SK-N-SH (cell line): ENCODE measurements at regions not wholly inside any gene's neighbourhood (a gene's known extent, or its start where the extent isn't known, plus 50 kb on each side); places are given as distances from the start of the nearest gene placed in this dataset.

Experiments used
- CTCF ChIA-PET: fragments of 300-600, 350-600 bp; formaldehyde crosslinking; extraction: SDS; loops from one replicate; lab custom pipeline; 2021; lab: Yijun Ruan, JAX
- POLR2A ChIA-PET: fragments of 350-600 bp; sonication (Branson Sonifier 250); formaldehyde crosslinking; extraction: SDS; loops from one replicate; lab custom pipeline; 2020; ENCODE audit warnings: antibody characterized with exemption, inconsistent platforms; lab: Yijun Ruan, JAX
- DNase-seq: peaks from one replicate; pipeline ENCODE4 v3.0.0; 2012
- H2AFZ ChIP-seq: fragments of 200-600 bp; sonication (generic); 2 replicates; pipeline ENCODE4 v1.8.1; 2016; ENCODE audit warnings: antibody characterized with exemption, mild to moderate bottlenecking, low read depth
- H3F3A ChIP-seq: fragments of 200-600 bp; sonication (generic); replicated peaks from 2 replicates; pipeline ENCODE3; 2016; ENCODE audit warnings: antibody characterized with exemption, mild to moderate bottlenecking; ENCODE audit not compliant: insufficient read depth
- H3K27ac ChIP-seq, 2 experiments: fragments of 200-500 bp in 1 of 2; fragments of 200-600 bp in 1 of 2; sonication (Bioruptor generic) in 1 of 2; sonication (generic), shearing (Covaris generic) in 1 of 2; 2 replicates each; pipeline versions ENCODE4 v1.5.1 to v1.6.1; 2014 to 2016; ENCODE audit warnings: low read depth in 2 of 2, inconsistent platforms in 1 of 2, low read length in 1 of 2, mild to moderate bottlenecking in 1 of 2, mixed read lengths in 1 of 2
- H3K27me3 ChIP-seq: fragments of 200-600 bp; sonication (generic), shearing (Covaris generic); 2 replicates; pipeline ENCODE4 v1.6.1; 2016; ENCODE audit warnings: mixed run types; ENCODE audit not compliant: insufficient read depth
- H3K36me3 ChIP-seq, 2 experiments: fragments of 200-500 bp in 1 of 2; fragments of 200-600 bp in 1 of 2; sonication (Bioruptor generic) in 1 of 2; sonication (generic) in 1 of 2; replicated peaks in 1 of 2; 2 replicates each; pipeline versions ENCODE3 to v1.5.1; 2014 to 2016; ENCODE audit warnings: low read length in 1 of 2, mild to moderate bottlenecking in 1 of 2; ENCODE audit not compliant: insufficient read depth in 2 of 2, control insufficient read depth in 1 of 2
- H3K4me1 ChIP-seq, 2 experiments: fragments of 200-500 bp in 1 of 2; fragments of 200-600 bp in 1 of 2; sonication (Bioruptor generic) in 1 of 2; sonication (generic), shearing (Covaris generic) in 1 of 2; 2 replicates each; pipeline versions ENCODE4 v1.5.1 to v1.6.1; 2014 to 2016; ENCODE audit warnings: low read depth in 1 of 2, low read length in 1 of 2, mixed run types in 1 of 2; ENCODE audit not compliant: insufficient read depth in 2 of 2, control insufficient read depth in 1 of 2
- H3K4me2 ChIP-seq: fragments of 200-600 bp; sonication (generic), shearing (Covaris generic); 2 replicates; pipeline ENCODE4 v1.6.1; 2017; ENCODE audit warnings: mixed run types
- H3K4me3 ChIP-seq, 2 experiments: fragments of 200-500 bp in 1 of 2; fragments of 200-600 bp in 1 of 2; sonication (Bioruptor generic) in 1 of 2; sonication (generic), shearing (Covaris generic) in 1 of 2; 2 replicates each; pipeline versions ENCODE4 v1.5.1 to v1.8.1; 2014 to 2016; ENCODE audit warnings: low read depth in 2 of 2, inconsistent platforms in 1 of 2, low read length in 1 of 2, mild to moderate bottlenecking in 1 of 2, mixed read lengths in 1 of 2, moderate library complexity in 1 of 2
- H3K79me2 ChIP-seq: fragments of 200-600 bp; sonication (generic); 2 replicates; pipeline ENCODE4 v1.8.1; 2017; ENCODE audit warnings: mild to moderate bottlenecking; ENCODE audit not compliant: insufficient read depth
- H3K9ac ChIP-seq: fragments of 200-600 bp; sonication (generic); 2 replicates; pipeline ENCODE4 v1.6.1; 2017; ENCODE audit warnings: mixed run types
- H3K9me2 ChIP-seq: fragments of 200-600 bp; sonication (generic); 2 replicates; pipeline ENCODE4 v1.6.1; 2017; ENCODE audit warnings: mixed run types
- H3K9me3 ChIP-seq: fragments of 200-600 bp; sonication (generic); 2 replicates; pipeline ENCODE4 v1.6.1; 2017; ENCODE audit warnings: mixed run types, mild to moderate bottlenecking, moderate library complexity
- H4K20me1 ChIP-seq: fragments of 200-600 bp; sonication (generic); 2 replicates; pipeline ENCODE4 v1.6.1; 2017; ENCODE audit warnings: mild to moderate bottlenecking, mixed run types; ENCODE audit not compliant: insufficient read depth
- CTCF ChIP-seq: fragments of 200-600 bp; sonication (generic); IDR thresholded peaks from 2 replicates; pipeline ENCODE4 v1.6.1; 2017; ENCODE audit warnings: antibody characterized with exemption, mild to moderate bottlenecking, moderate library complexity
- ELF1 ChIP-seq: IDR thresholded peaks from 2 replicates; pipeline ENCODE4 v1.4.0; 2012
- EP300 ChIP-seq, 2 experiments: IDR thresholded peaks; 2 replicates each; pipeline versions ENCODE4 v1.4.0 to v1.6.1; 2012; ENCODE audit warnings: borderline replicate concordance in 1 of 2, low read depth in 1 of 2, low read length in 1 of 2
- FOSL2 ChIP-seq: IDR thresholded peaks from 2 replicates; pipeline ENCODE4 v1.4.0; 2012; ENCODE audit warnings: low read depth, mild to moderate bottlenecking, moderate library complexity, borderline replicate concordance
- FOXM1 ChIP-seq: IDR thresholded peaks from 2 replicates; pipeline ENCODE4 v1.4.0; 2012; ENCODE audit warnings: low read depth, mild to moderate bottlenecking
- GABPA ChIP-seq: IDR thresholded peaks from 2 replicates; pipeline ENCODE4 v1.4.0; 2012; ENCODE audit warnings: low read depth, mild to moderate bottlenecking
- GATA2 ChIP-seq: sonication (generic); formaldehyde crosslinking; IDR thresholded peaks from 2 replicates; pipeline ENCODE4 v1.5.0; 2020; ENCODE audit warnings: mild to moderate bottlenecking, missing genetic modification reagents
- IRF3 ChIP-seq: fragments of 150-350 bp; IDR thresholded peaks from 2 replicates; pipeline ENCODE4 v1.6.1; 2016; ENCODE audit warnings: mild to moderate bottlenecking, low read depth, low read length
- MAX ChIP-seq: IDR thresholded peaks from 2 replicates; pipeline ENCODE4 v1.4.0; 2012; ENCODE audit warnings: low read depth
- MEF2A ChIP-seq: IDR thresholded peaks from 2 replicates; pipeline ENCODE4 v1.4.0; 2012; ENCODE audit warnings: low read depth, borderline replicate concordance
- MXI1 ChIP-seq: IDR thresholded peaks from 2 replicates; pipeline ENCODE4 v1.6.1; 2012; ENCODE audit warnings: mild to moderate bottlenecking, low read depth, low read length, improper control_type of control experiment
- NFIC ChIP-seq: IDR thresholded peaks from 2 replicates; pipeline ENCODE4 v1.4.0; 2012; ENCODE audit warnings: borderline replicate concordance
- NRF1 ChIP-seq: IDR thresholded peaks from 2 replicates; pipeline ENCODE4 v1.6.1; 2012; ENCODE audit warnings: low read depth, mild to moderate bottlenecking, low read length
- RAD21 ChIP-seq: IDR thresholded peaks from 2 replicates; pipeline ENCODE4 v1.6.1; 2012; ENCODE audit warnings: mild to moderate bottlenecking, low read length
- RCOR1 ChIP-seq: fragments of 150-350 bp; IDR thresholded peaks from 2 replicates; pipeline ENCODE4 v1.6.1; 2017; ENCODE audit warnings: antibody characterized with exemption, low read length
- SIN3A ChIP-seq: IDR thresholded peaks from 2 replicates; pipeline ENCODE4 v1.6.1; 2012; ENCODE audit warnings: low read depth, mild to moderate bottlenecking, low read length, moderate library complexity, borderline replicate concordance
- SMC3 ChIP-seq: IDR thresholded peaks from 2 replicates; pipeline ENCODE4 v1.6.1; 2012; ENCODE audit warnings: low read depth, low read length, improper control_type of control experiment
- TAF1 ChIP-seq: IDR thresholded peaks from 2 replicates; pipeline ENCODE4 v1.6.1; 2012; ENCODE audit warnings: low read depth, mild to moderate bottlenecking, low read length, moderate library complexity, borderline replicate concordance
- USF2 ChIP-seq: fragments of 150-350 bp; IDR thresholded peaks from 2 replicates; pipeline ENCODE4 v1.6.1; 2017; ENCODE audit warnings: antibody characterized with exemption, low read length, low read depth, borderline replicate concordance
- ZBTB33 ChIP-seq: IDR thresholded peaks from 2 replicates; pipeline ENCODE4 v1.4.0; 2012; ENCODE audit warnings: low read depth, borderline replicate concordance
- WGBS: methylation state at CpG from one replicate; pipeline ENCODE4 v1.1.6; 2017; ENCODE audit warnings: low lambda C conversion rate; 5-methylcytosine and 5-hydroxymethylcytosine counted together

- TF ChIP-seq NFIC: no peak
- TF ChIP-seq MXI1: no peak
- no peak for TF ChIP-seq USF2
- no peak for TF ChIP-seq RCOR1
- TF ChIP-seq FOXM1: no peak
- no peak for TF ChIP-seq TAF1
Observed at GRCh38 chr4:132203618-132204017, 945.5 kb upstream of the PCDH10 start (continued).

- ChIA-PET POLR2A (no interaction called here), CTCF (no interaction called here)
- no peaks in the 10 kb centered on the region for H3K27me3 ChIP-seq
- WGBS: 39% methylated on average over 2 of the region's 2 CpGs
- H3F3A ChIP-seq: no peaks in the 10 kb centered on the region
- no peaks in the 10 kb centered on the region for H3K9me2 ChIP-seq
- TF ChIP-seq ZBTB33: no peak
- TF ChIP-seq EP300 (IDR thresholded peaks at IDR 0.05; ENCODE audit: borderline replicate concordance in 1 of 2, low read depth in 1 of 2, low read length in 1 of 2): no peak
- no peak for TF ChIP-seq RAD21
- no peak for TF ChIP-seq ELF1
- no peak for TF ChIP-seq SMC3
- no peak for TF ChIP-seq FOSL2
- no peak for TF ChIP-seq IRF3
- TF ChIP-seq GABPA: no peak
- TF ChIP-seq MAX: no peak
- no peak for TF ChIP-seq USF2
- no peak for TF ChIP-seq SIN3A
- TF ChIP-seq CTCF: no peak
- TF ChIP-seq RCOR1: no peak
- no peak for TF ChIP-seq GATA2 (CRISPR knock-in tag)
- no peak for TF ChIP-seq NRF1
- TF ChIP-seq MEF2A: no peak
- no peak overlapping the region for H3K4me3 ChIP-seq
- H3K4me2 ChIP-seq: no peak overlapping the region
- DNase-seq: no peak
- H3K27ac ChIP-seq: no peak overlapping the region
- H3K9ac ChIP-seq: no peak overlapping the region
- no peaks in the 10 kb centered on the region for H3K36me3 ChIP-seq
- no peaks in the 10 kb centered on the region for H4K20me1 ChIP-seq
- H2AFZ ChIP-seq: no peak overlapping the region
- no peaks in the 10 kb centered on the region for H3K9me3 ChIP-seq
- H3K79me2 ChIP-seq: no peaks in the 10 kb centered on the region
- H3K4me1 ChIP-seq: no peaks in the 10 kb centered on the region
Observed at GRCh38 chr4:132214519-132214918, 934.6 kb upstream of the PCDH10 start.
